Stimulated activated CD4-positive, alpha-beta T cell treated with anti-CD3 and anti-CD28 coated beads, Interleukin-15, amount 100 ng/mL, for 1 hour (primary cell): ENCODE measurements at regions not wholly inside any gene's neighbourhood (a gene's known extent, or its start where the extent isn't known, plus 50 kb on each side); places are given as distances from the start of the nearest gene placed in this dataset.
"Not testable (repeated sequence)": the region's sequence is repeated elsewhere in the genome, so short reads cannot be mapped to it uniquely, and the experiment has no call there.

ENCODE experiments used
- DNase-seq, 2 donors: peaks; one replicate each; pipeline ENCODE4 v3.0.0-alpha.2; 2020; ENCODE audit warnings: low read depth in 1 of 2, low spot score in 1 of 2

- peak in 1 of 2 donors; percentile 6 for DNase-seq
Observed at GRCh38 chr20:43404878-43405277, 52.8 kb upstream of the SRSF6 start.

GRCh38 chr20:43400882-43401281 is 56.8 kb upstream of the SRSF6 start:
- DNase-seq: not testable (repeated sequence)

- no peak for DNase-seq
Observed at GRCh38 chr20:43398676-43399324, 58.9 kb upstream of the SRSF6 start.

GRCh38 chr20:43397147-43397546 is 60.5 kb upstream of the SRSF6 start:
- DNase-seq: no peak

- DNase-seq: no peak
Observed at GRCh38 chr20:43393052-43393451, 64.6 kb upstream of the SRSF6 start.

GRCh38 chr20:43392561-43392960 is 65.1 kb upstream of the SRSF6 start:
- no peak for DNase-seq

- no peak for DNase-seq
Observed at GRCh38 chr20:43389839-43390626, 67.7 kb upstream of the SRSF6 start.

GRCh38 chr20:43389211-43389610 is 68.5 kb upstream of the SRSF6 start:
- no peak for DNase-seq

- no peak for DNase-seq
Observed at GRCh38 chr20:43388268-43389002, 69.3 kb upstream of the SRSF6 start.

- no peak for DNase-seq
Observed at GRCh38 chr20:43387737-43388136, 70.0 kb upstream of the SRSF6 start.

- DNase-seq: no peak
Observed at GRCh38 chr20:43386878-43387277, 70.8 kb upstream of the SRSF6 start.

- DNase-seq: no peak
Observed at GRCh38 chr20:43385914-43386313, 71.8 kb upstream of the SRSF6 start.

GRCh38 chr20:43384101-43384940 is 73.4 kb upstream of the SRSF6 start:
- DNase-seq: no peak

GRCh38 chr20:43383026-43383795 is 74.5 kb upstream of the SRSF6 start:
- no peak for DNase-seq

- not testable (repeated sequence) for DNase-seq
Observed at GRCh38 chr20:43382135-43382534, 75.6 kb upstream of the SRSF6 start.

GRCh38 chr20:43381533-43381932 is 76.2 kb upstream of the SRSF6 start:
- DNase-seq: not testable (repeated sequence)

GRCh38 chr20:43379239-43379917 is 78.3 kb upstream of the SRSF6 start:
- DNase-seq: no peak

GRCh38 chr20:43376831-43377230 is 80.9 kb upstream of the SRSF6 start:
- no peak for DNase-seq

- DNase-seq: no peak
Observed at GRCh38 chr20:43375591-43375990, 82.1 kb upstream of the SRSF6 start.

- no peak for DNase-seq
Observed at GRCh38 chr20:43372051-43372450, 85.6 kb upstream of the SRSF6 start.
